Fibroblast of the conjunctiva (primary cell): ENCODE measurements at regions not wholly inside any gene's neighbourhood (a gene's known extent, or its start where the extent isn't known, plus 50 kb on each side); places are given as distances from the start of the nearest gene placed in this dataset.
"Not testable (repeated sequence)": the region's sequence is repeated elsewhere in the genome, so short reads cannot be mapped to it uniquely, and the experiment has no call there.

Experiments
- DNase-seq: peaks from one replicate; pipeline ENCODE4 v3.0.0-alpha.2; 2010; ENCODE audit warnings: low read depth

GRCh38 chrX:137646472-137646871, 80.5 kb downstream of the ZIC3 start:
- DNase-seq: no peak

DNA sequence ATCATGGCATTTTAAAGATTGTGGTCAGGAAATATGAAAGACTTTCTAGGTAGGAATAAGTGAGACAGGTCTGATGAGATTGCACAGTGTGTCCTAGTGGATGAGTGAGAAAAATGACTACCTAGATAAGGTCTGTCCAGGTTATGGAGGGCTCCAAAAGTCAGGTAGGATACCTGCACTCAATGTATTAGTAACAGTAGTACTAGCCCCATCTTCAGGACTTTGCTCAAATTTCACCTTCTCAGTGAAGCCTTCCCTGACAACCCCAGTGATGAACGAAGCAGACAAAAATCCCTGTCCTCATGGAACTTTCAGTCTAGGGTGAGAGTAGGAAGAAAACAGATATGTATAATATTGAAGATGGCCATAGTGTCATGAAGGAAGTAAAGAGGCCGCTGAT, 85.7 kb downstream of the ZIC3 start:
- DNase-seq: no peak

- DNase-seq: no peak
Observed at GRCh38 chrX:137652086-137652485, 86.2 kb downstream of the ZIC3 start.

- DNase-seq: no peak
Observed at GRCh38 chrX:137654481-137654880, 88.6 kb downstream of the ZIC3 start.

DNA sequence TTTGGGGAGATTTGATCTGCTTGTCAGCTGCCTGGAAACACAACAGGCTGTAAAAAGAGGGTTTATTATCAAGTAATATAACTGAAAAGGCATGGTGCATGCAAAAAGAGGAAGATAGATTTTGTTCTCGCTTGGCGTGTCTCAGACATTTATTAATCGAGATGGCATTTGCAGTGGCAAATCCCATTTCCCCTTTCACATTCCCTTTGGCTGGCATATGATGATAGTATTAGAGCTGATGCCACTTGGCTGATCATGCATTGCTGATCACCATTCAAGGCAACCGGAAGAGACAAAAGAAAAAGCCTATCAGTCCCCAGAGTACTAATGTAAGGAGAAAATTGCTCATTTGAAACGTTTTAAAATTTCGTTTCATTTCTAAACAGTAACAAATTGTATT, 101.8 kb downstream of the ZIC3 start:
- DNase-seq: no peak

DNA sequence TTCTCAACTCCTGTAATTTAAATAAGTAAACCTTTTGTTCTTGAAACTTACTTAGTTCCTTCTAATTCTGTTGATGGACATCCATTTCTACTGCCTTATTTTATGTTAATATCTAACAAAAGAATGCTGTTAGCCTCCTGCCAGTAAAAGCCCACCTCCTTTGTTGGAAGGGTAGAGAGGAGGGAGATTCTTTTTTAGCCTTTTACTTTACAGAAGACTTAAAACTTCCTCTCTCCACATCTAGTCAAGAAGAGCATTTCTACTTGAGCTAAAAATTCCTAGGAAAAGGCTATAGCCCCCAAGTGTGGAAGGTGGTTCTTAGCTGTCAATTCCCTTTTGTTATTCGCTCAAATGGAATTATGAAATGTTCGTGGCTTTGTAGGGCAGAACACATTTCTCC, 118.7 kb downstream of the ZIC3 start:
- no peak for DNase-seq

GRCh38 chrX:137695417-137695816, 129.5 kb downstream of the ZIC3 start:
- DNase-seq: no peak

DNA sequence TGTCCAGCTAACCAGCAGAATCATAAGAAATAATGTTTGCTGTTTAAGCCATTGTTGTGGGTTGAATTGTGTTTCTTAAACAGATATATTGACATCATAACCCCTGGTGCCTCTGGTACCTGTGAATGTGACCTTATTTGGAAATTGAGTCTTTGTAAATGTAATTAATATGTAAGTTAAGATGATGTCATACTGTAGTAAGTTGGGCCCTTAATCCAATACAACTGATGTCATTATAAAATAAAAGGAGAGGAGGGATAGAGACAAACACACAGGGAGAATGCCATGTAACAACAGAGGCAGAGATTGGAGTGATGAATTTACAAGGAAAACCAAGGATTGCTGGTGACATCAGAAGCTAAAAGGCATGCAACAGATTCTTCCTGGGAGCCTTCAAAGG, 141.4 kb downstream of the ZIC3 start:
- DNase-seq: no peak

GRCh38 chrX:137742846-137743245, 176.9 kb downstream of the ZIC3 start:
- no peak for DNase-seq

- DNase-seq: no peak
Observed at GRCh38 chrX:137743414-137743813, 177.5 kb downstream of the ZIC3 start.

DNA sequence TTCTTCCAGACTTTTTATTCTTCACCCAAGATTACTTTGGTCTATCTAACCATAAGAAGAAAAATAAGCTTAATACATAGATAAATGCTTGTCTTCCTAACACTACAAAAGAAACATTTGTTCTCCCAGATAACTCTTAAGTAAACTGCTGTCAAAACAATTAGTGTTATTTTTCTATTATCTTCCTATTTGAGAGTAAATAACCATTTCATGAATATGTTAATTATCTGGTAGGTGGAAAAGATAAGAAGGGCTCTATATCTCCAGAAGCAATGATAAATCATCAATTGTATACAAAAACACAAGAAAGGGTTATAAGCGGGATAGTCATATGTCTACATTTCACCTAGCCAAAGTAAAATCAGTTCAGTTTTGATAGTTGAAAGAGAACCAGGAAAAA, 180.4 kb downstream of the ZIC3 start:
- DNase-seq: no peak

- no peak for DNase-seq
Observed at GRCh38 chrX:137747244-137748043, 181.5 kb downstream of the ZIC3 start.

DNA sequence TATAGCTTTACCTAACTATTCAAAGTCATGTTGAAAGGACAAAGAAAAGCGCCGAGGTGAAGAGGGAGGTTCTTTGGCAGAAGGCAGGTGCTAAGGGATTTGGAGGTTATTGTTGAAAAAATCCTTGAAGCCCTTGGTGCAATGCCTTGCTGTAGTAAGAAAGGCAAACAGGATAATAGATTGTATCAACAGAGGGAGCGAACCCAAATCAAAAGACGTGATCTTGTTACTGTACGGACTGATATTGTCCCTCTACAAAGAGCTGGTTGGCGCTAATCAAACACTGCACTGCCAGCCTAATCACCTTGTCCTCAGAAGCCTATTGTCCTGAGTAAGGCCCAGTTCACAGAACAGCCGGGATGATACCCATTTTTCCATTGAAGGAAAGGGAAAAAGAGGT, 182.9 kb downstream of the ZIC3 start:
- DNase-seq: no peak

GRCh38 chrX:137749246-137749645, 183.3 kb downstream of the ZIC3 start:
- no peak for DNase-seq

DNA sequence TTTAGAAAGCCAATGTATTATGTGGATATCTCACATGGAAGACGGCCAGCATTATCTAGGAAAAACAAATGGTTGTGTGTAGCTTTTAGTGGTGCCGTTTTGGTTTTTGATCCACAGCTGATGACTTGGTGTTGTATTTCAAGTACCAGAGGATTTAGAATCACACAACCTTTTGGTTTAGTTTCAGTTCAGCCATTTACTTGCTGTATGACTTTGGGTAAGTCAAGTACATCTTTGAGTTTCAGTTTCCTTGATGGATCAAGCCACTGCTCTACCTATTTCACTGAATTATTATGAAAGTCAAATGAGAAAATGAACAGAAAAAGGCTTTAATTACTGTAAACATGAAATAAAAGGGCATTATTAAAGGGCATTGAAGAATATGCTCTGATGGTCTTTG, 205.6 kb downstream of the ZIC3 start:
- no peak for DNase-seq

GRCh38 chrX:137792214-137792613, 226.3 kb downstream of the ZIC3 start:
- DNase-seq: no peak

GRCh38 chrX:137797926-137798325, 232.0 kb downstream of the ZIC3 start:
- not testable (repeated sequence) for DNase-seq

DNA sequence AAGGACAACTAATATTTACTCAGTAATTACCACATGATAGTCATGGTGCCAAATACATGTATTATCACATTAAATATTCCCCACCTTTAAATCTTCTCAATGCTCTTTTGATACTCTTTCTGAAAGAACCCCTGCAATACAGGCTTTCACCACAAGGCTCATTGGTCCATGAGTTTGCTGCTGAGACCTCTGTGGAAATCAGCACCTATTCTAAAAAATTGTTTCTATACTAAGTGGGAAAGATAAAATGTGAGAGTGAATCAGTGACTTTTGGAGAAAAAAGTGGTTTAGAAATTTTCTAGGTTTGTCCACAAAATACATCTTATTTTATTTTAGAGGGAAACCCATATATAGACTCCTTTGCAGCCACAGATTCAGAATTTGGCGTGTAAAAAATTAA, 257.3 kb downstream of the ZIC3 start:
- DNase-seq: no peak

- no peak for DNase-seq
Observed at GRCh38 chrX:137847376-137847775, 281.4 kb downstream of the ZIC3 start.

- DNase-seq: no peak
Observed at GRCh38 chrX:137848266-137848905, 282.5 kb downstream of the ZIC3 start.

DNA sequence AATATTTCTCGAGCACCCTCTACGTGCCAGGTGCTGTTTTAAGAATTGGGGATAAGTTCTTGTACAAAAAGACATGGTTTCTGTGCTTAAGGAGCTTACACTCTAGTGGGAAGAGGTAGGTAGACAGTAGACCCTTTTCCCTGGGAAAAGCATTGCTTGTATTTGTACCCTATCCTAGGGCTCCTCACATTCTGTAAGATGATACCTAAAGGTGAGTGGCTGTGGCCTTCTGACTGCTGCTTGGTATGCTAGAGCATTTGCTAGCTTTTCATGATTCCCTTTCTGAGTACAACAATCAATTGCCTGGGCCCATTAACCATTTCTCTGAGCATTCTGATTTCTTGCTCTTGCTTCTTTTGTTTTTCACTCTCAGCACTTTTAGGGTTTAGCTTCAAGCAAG, 286.6 kb downstream of the ZIC3 start:
- DNase-seq: no peak

GRCh38 chrX:137855490-137855889, 289.6 kb downstream of the ZIC3 start:
- no peak for DNase-seq

DNA sequence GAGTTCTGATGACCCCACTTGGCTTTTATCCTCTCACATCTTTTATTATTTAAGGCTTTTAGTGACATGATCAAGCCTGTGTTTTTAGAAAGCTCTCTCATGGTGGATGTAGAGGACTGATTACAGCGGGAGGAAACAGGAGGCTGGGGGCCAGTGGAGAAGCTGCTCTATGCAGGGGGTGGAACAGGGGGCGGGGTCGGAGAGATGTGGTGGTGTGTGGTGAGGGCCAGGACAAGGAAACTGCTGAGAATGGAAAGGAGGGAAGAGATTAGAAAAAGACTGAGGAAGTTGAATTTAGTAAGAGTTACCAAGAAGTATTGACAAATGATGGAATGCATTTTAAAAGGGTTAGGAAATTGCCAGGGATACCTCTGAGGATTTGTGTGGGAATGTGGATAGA, 292.2 kb downstream of the ZIC3 start:
- no peak for DNase-seq

GRCh38 chrX:137878401-137878800, 312.5 kb downstream of the ZIC3 start:
- no peak for DNase-seq
